ENCODE measurements at regions not wholly inside any gene's neighbourhood (a gene's known extent, or its start where the extent isn't known, plus 50 kb on each side); places are given as distances from the start of the nearest gene placed in this dataset.

GRCh38 chr9:107999890-108000289 is 510.3 kb upstream of the KLF4 start:
- TF ChIP-seq, protein P1, sequence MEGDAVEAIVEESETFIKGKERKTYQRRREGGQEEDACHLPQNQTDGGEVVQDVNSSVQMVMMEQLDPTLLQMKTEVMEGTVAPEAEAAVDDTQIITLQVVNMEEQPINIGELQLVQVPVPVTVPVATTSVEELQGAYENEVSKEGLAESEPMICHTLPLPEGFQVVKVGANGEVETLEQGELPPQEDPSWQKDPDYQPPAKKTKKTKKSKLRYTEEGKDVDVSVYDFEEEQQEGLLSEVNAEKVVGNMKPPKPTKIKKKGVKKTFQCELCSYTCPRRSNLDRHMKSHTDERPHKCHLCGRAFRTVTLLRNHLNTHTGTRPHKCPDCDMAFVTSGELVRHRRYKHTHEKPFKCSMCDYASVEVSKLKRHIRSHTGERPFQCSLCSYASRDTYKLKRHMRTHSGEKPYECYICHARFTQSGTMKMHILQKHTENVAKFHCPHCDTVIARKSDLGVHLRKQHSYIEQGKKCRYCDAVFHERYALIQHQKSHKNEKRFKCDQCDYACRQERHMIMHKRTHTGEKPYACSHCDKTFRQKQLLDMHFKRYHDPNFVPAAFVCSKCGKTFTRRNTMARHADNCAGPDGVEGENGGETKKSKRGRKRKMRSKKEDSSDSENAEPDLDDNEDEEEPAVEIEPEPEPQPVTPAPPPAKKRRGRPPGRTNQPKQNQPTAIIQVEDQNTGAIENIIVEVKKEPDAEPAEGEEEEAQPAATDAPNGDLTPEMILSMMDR (IDR thresholded peaks at IDR 0.05), result no peak
- TF ChIP-seq EP300 (IDR thresholded peaks at IDR 0.05), result no peak
- no peak for TF ChIP-seq POLR2A (IDR thresholded peaks at IDR 0.05)
